Ammon's horn (tissue), 1 donor: ENCODE measurements at regions not wholly inside any gene's neighbourhood (a gene's known extent, or its start where the extent isn't known, plus 50 kb on each side); places are given as distances from the start of the nearest gene placed in this dataset.

Source experiments
- DNase-seq: peaks from one replicate; pipeline ENCODE4 v3.0.0-alpha.2; 2016; ENCODE audit warnings: low spot score

- DNase-seq: no peak
These were observed 294.2 kb upstream of the PTGER4 start for GRCh38 chr5:40385544-40385943.

GRCh38 chr5:40384782-40385390 is 294.8 kb upstream of the PTGER4 start:
- no peak for DNase-seq

DNA sequence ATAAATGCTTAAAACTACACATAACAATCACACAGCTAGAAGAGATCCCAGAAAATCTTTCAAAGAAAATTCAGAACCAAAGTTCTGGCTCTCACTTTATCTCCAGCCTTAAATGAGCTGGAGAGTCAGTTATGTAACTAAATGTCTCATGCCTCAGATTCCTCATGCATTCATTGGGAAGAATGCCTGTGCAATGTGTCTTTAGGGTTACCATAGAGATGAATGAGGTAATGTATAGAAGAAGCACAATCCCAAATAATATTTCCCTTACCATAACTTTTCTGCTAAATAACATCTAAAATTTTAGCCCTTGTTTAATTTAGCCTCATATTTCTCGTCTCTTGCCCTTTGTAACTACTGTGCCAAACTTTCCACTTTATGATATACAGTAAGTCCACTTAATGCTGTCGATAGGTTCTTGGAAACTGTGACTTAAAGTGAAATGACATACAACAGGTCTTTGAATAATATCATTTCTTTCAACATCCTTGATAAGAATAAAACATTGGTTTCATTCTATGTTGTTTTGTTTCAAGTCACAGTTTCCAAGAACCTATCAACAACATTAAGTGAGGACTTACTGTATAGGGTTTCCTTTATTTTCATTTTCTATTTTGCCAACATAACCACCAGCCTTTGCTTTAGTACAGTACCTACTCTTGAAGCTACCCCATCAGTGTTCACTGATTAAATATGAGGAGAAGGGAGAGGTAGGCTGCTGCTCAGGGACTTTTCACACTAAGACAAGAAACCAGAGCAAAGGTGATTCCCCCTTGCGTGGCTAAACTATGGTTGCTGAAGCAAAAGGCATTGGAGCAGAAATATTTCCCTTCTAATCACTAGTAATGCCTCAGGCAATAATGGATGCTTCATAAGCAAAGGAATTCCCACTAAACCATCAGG is 295.7 kb upstream of the PTGER4 start:
- DNase-seq: no peak

- DNase-seq: no peak
These were observed 297.9 kb upstream of the PTGER4 start for GRCh38 chr5:40381676-40382363.

- no peak for DNase-seq
These were observed 298.7 kb upstream of the PTGER4 start for GRCh38 chr5:40381016-40381415.

- DNase-seq: no peak
These were observed 301.1 kb upstream of the PTGER4 start for GRCh38 chr5:40378396-40379177.

DNA sequence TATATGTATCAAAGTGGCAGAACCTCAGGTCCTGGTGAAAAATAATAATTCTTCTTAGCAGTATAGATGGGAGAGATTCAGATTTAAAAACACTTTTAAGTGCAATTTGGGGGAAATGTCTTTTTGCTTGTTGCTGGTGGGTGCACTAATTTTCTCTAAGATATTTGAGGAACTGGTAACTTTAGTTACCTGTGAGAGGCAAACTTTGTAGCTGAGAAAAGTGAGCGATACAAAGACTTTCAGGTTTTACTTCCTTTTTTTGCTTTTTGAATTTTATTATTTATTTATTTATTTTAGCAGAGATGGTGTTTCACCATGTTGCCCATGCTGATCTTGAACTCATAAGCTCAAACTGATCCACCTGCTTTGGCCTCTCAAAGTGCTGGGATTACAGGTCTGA is 303.1 kb upstream of the PTGER4 start:
- no peak for DNase-seq

DNA sequence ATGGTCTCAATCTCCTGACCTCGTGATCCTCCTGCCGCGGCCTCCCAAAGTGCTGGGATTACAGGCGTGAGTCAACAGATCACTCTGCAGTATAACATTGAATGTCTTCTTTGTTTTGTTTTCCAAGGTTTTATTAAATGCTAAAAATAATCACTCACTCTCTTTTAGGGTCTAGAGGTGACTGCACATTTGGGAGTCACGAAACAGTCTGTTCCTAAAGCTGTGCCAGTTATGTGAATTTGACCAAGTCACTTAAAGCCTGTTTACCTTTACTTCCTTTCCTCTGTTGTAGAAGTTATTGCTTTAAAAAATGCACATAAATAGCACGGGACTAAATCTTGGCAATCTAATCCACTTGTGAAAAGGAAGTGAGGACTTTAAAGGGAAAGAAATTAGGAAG is 304.9 kb upstream of the PTGER4 start:
- DNase-seq: no peak

DNA sequence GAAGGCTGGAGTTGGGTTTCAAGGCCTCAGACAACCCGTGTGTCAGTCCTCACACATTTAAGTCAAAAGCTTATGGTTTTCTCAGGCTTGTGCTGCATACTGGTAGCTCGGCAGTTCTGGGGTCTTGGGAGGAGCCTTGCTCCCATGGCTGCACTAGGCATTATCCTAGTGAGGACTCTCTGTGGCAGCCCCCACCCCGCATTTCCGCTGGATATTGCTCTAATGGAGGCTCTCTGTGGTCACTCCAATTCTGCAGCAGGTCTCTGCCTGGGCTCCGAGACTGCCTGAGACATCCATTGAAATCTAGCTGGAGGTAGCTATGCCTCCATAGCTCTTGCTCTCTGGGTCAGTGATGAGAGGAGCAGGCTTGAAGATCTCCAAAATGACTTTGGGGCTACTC is 311.5 kb upstream of the PTGER4 start:
- no peak for DNase-seq

- DNase-seq: no peak
These were observed 312.5 kb upstream of the PTGER4 start for GRCh38 chr5:40367255-40367654.

DNA sequence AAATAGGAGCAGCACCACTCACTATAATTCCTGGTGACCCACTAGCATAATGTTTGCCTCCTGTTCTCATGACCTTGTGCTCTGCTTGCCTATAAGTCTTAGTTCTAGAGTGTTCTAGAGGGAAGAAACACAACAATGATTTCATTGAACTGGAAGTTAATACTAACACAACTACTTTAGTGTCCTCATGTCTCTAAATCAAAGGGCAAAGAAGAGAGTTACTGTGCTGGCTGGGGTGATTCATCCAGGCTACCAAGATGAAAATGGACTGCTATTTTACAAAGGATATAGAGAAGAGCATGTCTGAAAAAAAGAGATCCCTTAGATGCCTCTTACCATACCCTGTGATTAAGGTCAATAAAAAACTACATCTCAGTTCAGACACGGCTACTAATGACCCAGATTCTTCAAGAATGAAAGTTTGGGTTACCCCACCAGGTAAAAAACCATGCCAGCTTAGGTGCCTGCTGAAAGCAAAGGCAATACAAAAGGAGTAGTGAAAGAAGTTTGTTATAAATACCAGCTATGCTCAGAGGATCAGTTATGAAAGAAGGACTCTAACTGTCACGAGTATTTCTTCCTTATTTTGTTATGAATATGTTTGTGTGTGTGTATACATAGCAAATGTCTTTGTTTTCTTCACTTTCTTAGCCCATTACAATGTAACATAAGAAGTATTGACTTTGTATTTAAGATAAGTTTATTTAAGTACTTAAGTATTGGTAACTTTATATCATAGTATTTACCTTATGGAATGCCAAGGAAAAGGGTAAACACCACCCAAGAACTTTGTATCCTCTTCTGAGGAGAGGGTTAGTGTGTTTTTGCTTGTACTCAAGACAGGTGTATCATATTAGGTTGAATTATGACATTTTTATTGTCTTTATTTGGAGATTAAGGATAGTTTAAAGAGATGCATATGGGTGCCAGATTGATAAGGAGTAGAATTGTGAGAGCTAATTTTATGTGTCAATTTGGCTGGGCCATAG is 314.1 kb upstream of the PTGER4 start:
- no peak for DNase-seq

GRCh38 chr5:40364441-40364840 is 315.3 kb upstream of the PTGER4 start:
- DNase-seq: no peak

DNA sequence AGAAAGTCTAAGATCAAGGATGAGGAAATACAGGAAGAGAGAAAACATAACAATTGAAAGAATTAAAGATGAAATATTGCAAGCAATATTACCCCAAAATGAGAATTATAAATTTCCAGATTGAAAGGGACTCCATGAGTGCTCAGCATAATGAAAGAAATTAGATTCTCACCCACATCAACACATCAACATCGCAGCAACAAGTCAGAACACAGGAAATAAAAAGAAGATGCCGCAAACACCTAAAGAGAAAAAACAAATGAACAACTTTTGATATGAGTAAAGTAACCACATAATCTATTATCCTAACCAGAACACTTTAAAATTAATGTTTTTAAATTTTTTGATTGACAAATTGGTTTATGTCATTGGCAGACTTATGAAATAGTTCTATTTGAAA is 318.3 kb upstream of the PTGER4 start:
- no peak for DNase-seq

GRCh38 chr5:40360685-40361084 is 319.0 kb upstream of the PTGER4 start:
- DNase-seq: no peak

GRCh38 chr5:40359832-40360231 is 319.9 kb upstream of the PTGER4 start:
- no peak for DNase-seq

DNA sequence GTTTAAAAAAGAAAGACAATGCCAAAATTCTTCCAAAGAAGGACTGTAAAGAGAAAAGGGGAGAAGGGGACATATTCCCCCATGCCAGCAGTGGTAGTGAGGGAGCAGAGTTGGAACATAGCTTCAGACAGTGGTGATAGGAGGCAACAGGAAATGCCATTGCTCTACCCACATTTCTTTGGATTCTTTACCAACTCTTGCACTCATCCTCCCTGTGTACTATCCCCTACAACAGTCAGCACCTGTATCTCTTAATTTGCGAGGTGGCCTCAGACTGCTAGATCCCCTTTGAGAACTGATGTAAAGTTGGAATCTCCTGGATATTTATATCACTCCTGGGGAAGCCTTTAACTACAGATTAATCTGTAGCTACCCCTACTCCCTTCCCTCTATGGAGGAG is 320.6 kb upstream of the PTGER4 start:
- no peak for DNase-seq

DNA sequence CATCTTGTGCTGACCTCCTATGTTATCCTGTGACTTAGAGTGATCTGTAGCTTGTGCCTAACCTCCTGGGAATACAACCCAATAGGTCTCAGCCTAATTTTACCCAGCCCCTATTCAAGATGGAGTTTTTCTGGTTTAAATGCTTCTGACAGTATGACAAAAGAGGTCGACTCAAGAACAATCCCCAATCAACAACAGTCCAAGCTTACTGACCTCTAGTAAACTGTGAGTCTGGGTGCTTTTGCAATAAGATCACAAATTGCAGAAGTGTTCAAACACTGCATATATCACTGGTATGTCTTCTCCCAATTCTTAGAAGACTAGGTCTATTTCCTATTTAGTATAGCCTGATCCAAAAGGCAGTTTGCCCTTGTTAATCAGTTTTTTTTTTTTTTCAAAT is 323.5 kb upstream of the PTGER4 start:
- DNase-seq: no peak

GRCh38 chr5:40355846-40356245 is 323.9 kb upstream of the PTGER4 start:
- no peak for DNase-seq

DNA sequence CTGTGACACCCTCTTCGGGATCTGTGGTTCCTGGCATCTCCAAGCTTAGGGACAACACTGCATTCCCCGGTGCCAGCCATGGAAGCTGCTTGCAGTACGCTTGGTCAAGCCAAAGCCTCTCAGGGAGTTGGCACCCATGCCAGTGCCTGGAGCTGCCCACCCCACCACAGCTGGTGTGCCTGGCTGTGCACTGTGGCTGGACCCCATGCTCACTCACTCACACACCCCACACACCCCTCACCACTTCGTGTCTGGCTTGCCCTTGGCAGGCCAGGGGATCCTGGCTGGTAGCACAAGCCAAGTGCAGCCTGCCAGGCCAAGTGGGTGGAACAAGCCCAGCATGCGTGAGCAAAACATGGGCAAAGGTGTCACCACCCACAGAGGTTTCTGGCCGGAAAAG is 324.5 kb upstream of the PTGER4 start:
- no peak for DNase-seq

DNA sequence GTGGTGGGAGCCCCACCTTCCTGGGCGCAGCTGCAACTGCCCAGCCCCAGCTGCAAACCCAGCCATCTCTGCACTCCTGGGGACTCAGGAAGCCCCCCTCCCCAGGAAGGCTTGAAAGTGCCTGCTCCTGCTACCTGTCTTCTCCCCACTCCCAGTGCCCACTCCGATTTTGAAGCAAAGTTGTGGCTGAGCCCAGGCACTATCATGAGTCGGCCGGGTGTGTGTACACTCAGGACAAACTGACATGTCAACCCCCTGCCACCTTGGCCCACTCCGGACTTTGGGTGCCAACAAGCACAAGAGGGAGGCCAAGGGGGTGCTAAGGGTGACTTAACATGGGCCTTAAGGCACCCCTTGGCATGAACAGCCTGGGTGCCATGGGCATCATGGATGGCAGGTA is 325.5 kb upstream of the PTGER4 start:
- DNase-seq: no peak

DNA sequence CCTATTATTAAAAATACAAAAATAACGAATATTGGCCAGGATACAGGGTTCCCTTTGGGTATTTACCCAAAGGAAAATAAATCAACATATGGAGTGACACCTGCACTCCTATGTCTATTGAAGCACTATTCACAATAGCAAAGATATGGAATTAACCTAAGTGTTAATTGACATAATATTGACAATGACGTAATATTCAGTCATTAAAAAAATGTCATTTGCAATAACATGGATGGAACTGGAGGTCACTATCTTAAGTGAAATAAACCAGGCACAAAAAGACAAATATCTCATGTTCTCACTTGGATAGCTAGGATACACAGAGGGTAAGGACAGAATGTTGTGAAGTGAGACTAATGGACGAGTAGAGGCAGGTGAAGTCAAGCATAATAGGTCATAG is 326.3 kb upstream of the PTGER4 start:
- DNase-seq: no peak
